AG08395 (cell line): ENCODE measurements at regions not wholly inside any gene's neighbourhood (a gene's known extent, or its start where the extent isn't known, plus 50 kb on each side); places are given as distances from the start of the nearest gene placed in this dataset.
A peak's percentile ranks its signal among the peaks of the same experiment; 100 is the strongest.

Source experiments
- DNase-seq: peaks from one replicate; pipeline ENCODE4 v3.0.0; 2012; ENCODE audit warnings: mixed read lengths, low spot score

DNA sequence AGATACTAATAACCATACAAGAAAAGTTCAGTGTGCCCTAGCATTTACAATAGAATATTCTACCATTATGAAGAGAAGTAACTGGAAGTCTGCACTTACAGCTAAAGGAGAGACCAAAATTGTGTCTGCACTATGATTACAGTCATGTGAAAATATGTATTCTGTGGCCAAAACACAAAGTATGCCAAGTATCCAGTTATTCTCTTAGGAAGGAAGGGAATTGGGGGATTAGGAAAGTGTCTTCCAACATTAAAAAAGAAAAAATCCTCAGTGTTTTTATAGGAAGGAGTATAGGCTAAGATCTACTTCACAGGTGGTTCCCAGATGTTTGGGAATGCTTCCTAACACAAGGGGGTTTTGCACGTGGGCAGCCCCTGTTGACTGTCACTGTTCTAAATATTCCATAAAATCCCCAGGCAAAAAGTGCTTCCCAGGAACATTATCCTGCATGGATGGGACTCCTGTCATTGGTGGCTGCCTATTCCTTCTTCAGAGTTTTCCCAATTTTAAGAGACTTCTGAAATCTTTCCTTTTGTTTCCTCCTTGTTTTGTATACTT lies 180.2 kb upstream of the KLHL29 start:
- no peak for DNase-seq

DNA sequence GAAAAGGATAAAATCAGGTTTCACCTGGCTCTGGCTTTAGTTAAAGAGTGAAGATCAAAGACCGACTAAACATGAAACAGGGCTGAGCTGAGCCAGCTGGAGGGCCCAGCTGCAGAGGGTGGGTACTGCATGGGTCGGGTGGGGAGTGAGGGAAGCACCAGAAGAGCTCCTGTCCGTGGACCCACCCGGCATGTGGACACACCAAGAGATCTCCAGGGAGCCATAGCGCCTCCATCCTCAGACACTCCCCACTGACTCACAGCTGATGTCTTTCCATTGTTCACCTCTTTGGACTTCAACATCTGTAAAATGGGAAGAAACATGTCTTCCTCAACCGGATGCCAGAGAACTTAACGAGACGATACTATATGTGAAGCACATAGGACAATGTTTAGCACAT lies 178.3 kb upstream of the KLHL29 start:
- DNase-seq = no peak

- DNase-seq = no peak
Measured at GRCh38 chr2:23207871-23208270, 177.1 kb upstream of the KLHL29 start.

DNA sequence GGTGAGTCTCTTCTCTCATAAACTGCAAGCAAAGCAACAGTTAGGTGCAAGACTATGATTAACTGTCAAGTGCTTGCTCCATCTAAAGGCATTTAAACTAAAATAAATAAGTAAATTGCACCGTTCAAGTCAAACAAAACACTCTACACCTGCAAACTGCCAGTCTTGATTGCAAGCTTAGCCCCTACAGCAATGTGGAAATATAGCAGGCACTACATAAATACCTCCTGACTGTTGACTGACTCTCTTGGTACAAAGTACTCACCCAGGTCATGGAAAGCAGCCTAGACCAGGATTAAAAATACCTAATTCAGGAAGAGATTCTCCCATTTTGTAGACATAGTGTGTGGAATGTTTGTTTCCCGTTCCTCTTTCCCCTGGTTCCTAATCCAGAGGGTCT lies 176.6 kb upstream of the KLHL29 start:
- DNase-seq = no peak

DNA sequence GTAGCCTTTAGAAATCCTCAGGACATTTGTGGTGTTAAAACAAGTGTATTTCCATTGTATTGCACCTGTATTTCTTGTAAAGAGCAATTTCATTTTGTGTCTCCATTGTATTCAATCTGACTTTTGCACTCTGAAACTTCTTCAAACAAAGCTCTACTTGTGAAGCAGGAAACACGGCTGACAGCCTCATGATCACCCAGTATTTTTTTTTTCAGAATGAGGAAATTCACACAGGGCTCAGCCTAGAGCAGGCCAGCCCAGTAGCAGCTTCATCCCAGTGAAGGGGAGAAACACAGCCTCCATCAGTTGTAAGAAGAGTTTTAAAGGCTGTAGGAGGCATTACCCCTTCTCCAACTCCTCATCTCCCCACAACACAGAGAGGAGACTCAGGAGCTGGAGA lies 175.9 kb upstream of the KLHL29 start:
- no peak for DNase-seq

- DNase-seq = no peak
Measured at GRCh38 chr2:23211987-23212583, 172.9 kb upstream of the KLHL29 start.

DNA sequence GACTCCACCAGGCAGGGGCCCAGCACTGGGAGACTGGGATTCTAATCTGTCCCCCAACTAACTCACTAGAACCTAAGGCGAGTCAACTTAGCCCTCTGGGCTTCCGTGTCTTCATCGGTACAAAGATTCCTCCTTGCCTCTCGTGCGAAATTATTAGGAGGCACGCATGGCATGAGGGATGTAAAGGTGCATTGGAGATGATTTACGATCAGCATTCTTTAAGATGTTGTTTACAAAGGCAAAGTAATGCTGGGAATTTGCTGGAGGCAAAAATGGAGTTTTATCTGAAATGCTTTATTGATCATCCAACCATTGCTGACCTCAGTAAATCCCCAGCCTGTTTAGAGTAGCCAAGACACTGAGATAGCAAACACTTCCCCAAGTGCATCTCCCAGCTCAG lies 171.8 kb upstream of the KLHL29 start:
- DNase-seq = no peak

DNA sequence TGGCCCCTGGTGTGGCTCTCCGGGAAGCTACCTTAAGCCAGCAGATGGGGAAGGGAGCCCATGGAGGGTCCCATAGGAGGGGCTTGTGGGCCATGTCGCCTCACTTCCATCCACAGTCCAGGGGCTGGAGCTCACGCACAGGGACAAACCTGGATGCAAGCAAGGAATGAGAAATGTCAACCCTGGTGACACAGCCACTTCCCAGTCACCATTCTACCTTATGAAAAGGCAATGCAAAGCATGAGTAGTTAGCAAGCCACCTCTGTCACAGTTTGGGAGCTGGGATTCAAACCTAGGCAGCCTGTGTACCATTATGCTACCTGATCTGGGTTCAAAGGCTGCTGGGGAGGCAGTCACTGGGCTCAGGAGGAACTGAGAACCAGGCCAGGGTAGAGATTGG lies 170.0 kb upstream of the KLHL29 start:
- DNase-seq = no peak

- no peak for DNase-seq
Measured at GRCh38 chr2:23219666-23220065, 165.3 kb upstream of the KLHL29 start.

GRCh38 chr2:23220513-23221094 lies 164.4 kb upstream of the KLHL29 start:
- no peak for DNase-seq

DNA sequence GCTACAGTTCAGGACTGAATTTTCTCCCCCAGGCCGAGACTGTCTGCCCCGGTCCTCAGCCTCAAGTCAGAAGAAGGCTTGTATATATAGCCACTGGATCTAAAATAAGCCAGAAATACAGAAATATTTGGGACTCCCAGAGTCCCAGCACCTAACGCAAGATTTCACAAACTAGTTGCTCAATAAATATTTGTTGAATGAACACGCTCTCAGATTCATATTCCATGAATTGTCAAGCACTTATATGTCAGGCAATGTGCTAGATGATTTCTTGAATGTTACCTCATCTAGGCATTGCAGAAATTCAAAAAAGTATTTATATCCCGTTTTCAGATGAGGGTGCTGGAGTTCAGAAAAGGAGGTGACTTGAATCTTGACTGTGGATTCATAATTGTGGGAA lies 163.7 kb upstream of the KLHL29 start:
- no peak for DNase-seq

DNA sequence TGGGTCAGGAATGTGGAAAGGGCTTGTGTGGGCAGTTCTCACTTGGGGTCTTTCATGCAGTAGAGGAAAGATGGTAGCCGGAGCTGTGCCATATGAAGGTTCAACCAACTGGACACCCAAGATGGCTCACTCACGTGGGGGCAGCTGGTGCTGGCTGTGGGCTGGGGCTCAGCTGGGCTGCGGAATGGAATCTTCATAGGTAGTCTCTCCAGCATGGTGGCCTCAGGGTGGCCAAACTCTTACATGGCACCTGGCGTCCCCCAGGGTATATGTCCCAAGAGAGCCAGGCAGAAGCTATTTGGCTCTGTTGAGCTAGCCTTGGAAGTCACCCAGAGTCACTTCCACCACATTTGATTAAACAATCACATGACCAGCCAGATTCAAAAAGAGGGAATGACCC lies 163.1 kb upstream of the KLHL29 start:
- no peak for DNase-seq

DNA sequence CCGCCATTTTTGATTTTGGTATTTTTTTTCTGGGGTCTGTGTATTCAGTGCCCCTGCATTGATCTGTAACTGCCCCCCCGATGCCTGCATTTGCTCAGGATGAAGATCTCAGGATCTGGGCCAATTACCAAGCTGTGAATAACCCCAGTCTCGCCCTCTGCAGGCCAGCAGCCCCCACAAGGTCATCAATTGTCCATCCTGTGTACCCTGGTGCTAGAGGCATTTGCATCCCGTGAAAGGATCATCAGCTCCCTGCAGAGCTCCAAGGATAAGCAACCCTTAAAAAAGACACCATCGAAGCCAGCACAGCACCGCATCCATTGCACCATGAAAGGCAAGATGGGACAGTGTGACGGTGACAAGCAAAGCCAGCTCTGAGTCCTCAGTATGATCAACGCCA lies 154.1 kb upstream of the KLHL29 start:
- DNase-seq = no peak

DNA sequence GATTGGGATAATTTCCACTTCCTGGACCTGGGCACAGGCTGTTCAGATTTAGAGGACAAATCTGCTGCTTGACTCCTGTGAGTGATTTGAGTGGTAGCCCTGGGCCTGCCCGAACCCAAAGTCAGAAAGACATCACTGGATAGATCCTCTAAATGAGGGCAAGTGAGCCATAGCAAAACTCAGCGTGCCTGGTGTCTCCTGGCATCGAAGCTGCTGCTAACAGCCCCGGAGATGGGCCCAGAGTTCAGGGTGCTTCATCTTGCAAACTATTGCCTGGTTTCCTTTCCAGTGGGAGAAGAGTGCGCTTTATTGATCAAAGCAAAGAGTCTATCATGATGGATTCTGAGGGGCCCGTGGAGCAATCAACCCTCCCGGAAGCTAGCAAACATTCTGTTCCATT lies 153.1 kb upstream of the KLHL29 start:
- DNase-seq = no peak

- peak; percentile 50 for DNase-seq
Measured at GRCh38 chr2:23235292-23235691, 149.7 kb upstream of the KLHL29 start.

DNA sequence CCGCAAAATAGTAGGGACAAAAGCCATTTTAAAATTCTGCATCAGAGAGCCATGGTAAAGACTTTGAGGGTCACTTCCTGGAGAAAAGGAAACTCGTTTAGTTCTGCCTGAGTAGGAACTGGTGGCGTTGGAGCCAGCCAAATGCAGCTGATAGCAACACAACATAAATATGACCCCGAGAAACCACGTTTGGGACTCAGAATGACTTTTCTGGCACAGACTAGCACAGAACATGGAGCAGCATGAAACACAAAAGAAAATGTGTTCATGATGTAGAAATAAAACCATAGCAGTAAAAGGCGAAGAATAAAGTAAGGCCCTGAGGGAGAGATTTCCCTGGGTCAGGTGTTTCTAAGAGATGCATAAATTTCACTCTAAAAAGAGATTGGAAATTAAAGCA lies 149.2 kb upstream of the KLHL29 start:
- no peak for DNase-seq

GRCh38 chr2:23237147-23237546 lies 147.8 kb upstream of the KLHL29 start:
- DNase-seq = no peak

- no peak for DNase-seq
Measured at GRCh38 chr2:23238011-23238657, 146.8 kb upstream of the KLHL29 start.

- no peak for DNase-seq
Measured at GRCh38 chr2:23239374-23239773, 145.6 kb upstream of the KLHL29 start.

DNA sequence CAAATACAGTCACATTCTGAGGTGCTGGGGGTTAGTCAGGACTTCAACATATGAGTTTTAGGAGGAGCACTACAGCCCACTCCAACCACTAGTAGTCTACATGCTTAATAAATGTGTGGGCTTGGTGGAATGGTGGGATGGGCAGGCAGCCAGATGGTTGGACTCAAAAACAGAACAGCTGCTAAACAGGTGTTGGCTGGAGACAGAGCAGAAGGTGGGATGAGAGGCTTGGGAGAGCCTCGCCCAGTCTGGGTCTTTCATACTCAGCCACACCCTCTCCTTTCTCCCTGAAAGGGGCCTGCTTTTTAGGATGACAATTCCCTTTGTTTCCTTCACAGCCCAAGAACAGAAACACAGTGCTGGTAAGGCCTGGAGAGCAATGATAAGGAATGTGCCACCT lies 143.9 kb upstream of the KLHL29 start:
- DNase-seq = no peak

DNA sequence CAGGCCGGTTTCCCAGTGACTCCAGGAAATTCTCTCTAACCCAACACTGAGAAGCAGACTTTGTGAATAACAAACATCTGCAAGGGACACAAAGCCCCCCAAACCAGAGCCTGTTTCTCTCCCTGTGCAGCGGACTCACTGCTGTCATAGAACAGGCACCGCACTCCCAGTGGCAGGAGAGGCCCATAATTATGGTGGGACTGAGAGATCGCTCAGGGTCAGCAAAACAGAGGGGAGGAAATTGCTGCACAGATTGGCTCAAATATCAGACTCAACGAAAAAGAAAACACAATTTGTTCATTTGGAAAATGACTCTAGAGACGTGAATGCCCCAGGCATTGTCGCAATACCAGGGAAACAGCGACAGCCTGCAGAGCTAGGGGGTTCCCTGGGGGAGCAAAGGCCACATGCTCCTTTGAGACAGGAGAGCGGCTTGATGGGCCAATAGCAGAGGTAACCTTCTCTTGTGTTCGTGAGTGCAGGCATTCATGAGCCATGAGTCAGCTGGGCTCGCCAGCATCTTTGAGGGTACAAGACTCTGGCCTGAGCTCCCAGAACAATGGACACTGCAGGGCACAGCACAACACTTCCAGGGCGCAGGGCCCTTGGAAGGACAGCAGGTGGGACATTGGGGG lies 143.3 kb upstream of the KLHL29 start:
- no peak for DNase-seq

- DNase-seq = no peak
Measured at GRCh38 chr2:23243073-23243659, 141.8 kb upstream of the KLHL29 start.

GRCh38 chr2:23244617-23245016 lies 140.4 kb upstream of the KLHL29 start:
- no peak for DNase-seq
